Brain microvascular endothelial cell (primary cell): ENCODE measurements at regions not wholly inside any gene's neighbourhood (a gene's known extent, or its start where the extent isn't known, plus 50 kb on each side); places are given as distances from the start of the nearest gene placed in this dataset.

Source experiments
- DNase-seq: peaks from one replicate; pipeline ENCODE4 v3.0.0-alpha.2; 2020
- H3K27ac ChIP-seq: fragments of 250-450 bp; sonication (Bioruptor Pico); 2 replicates; pipeline ENCODE4 v1.5.1; 2020; ENCODE audit warnings: mild to moderate bottlenecking, moderate library complexity
- H3K27me3 ChIP-seq: fragments of 250-450 bp; sonication (Bioruptor Pico); replicated peaks from 2 replicates; pipeline ENCODE4 v1.5.1; 2020; ENCODE audit warnings: mild to moderate bottlenecking
- H3K36me3 ChIP-seq: fragments of 250-450 bp; sonication (Bioruptor Pico); replicated peaks from 2 replicates; pipeline ENCODE4 v1.5.1; 2020; ENCODE audit warnings: mild to moderate bottlenecking
- H3K4me3 ChIP-seq: 2 replicates; pipeline ENCODE4 v1.5.1; 2011; ENCODE audit warnings: low read depth, mild to moderate bottlenecking, control low read depth, low read length, moderate library complexity
- CTCF ChIP-seq: IDR thresholded peaks from 2 replicates; pipeline ENCODE4 v1.5.1; 2011; ENCODE audit warnings: low read depth, mild to moderate bottlenecking, moderate library complexity, low read length, control low read depth, inconsistent platforms; ENCODE audit errors: missing control alignments
- in situ Hi-C: cut with HindIII; loops from 2 replicates; pipeline ENCODE4 v1.10.0; 2017; ENCODE audit warnings: low sequenced_read_pairs, low pct_ligation_motif_present

- no peak for DNase-seq
- Histone ChIP-seq H3K4me3 (no peak overlapping the region), H3K27ac (no peak overlapping the region), H3K36me3 (no peaks in the 10 kb centered on the region), H3K27me3 (no peaks in the 10 kb centered on the region)
- no peak for TF ChIP-seq CTCF
- in situ Hi-C loops: no loop called here
Observed at GRCh38 chr10:10564081-10564794, 453.4 kb upstream of the CELF2 start.

GRCh38 chr10:10576937-10577336, 440.7 kb upstream of the CELF2 start:
- H3K36me3 ChIP-seq: no peaks in the 10 kb centered on the region
- H3K27ac ChIP-seq: no peak overlapping the region
- H3K4me3 ChIP-seq: no peak overlapping the region
- in situ Hi-C loops: no loop called here
- no peaks in the 10 kb centered on the region for H3K27me3 ChIP-seq
- TF ChIP-seq CTCF: no peak
- no peak for DNase-seq

GRCh38 chr10:10579709-10580108, 438.0 kb upstream of the CELF2 start:
- no peak for TF ChIP-seq CTCF
- Histone ChIP-seq H3K4me3 (no peak overlapping the region), H3K36me3 (no peaks in the 10 kb centered on the region), H3K27me3 (no peaks in the 10 kb centered on the region), H3K27ac (no peak overlapping the region)
- DNase-seq: no peak
- in situ Hi-C loops: no loop called here

GRCh38 chr10:10584161-10584560, 433.5 kb upstream of the CELF2 start:
- Histone ChIP-seq H3K4me3 (no peak overlapping the region), H3K36me3 (no peaks in the 10 kb centered on the region), H3K27me3 (no peaks in the 10 kb centered on the region), H3K27ac (no peak overlapping the region)
- in situ Hi-C loops: no loop called here
- DNase-seq: no peak
- no peak for TF ChIP-seq CTCF

- no peak for TF ChIP-seq CTCF
- in situ Hi-C loops: no loop called here
- DNase-seq: no peak
- H3K36me3 ChIP-seq: no peaks in the 10 kb centered on the region
- H3K4me3 ChIP-seq: no peak overlapping the region
- no peaks in the 10 kb centered on the region for H3K27me3 ChIP-seq
- H3K27ac ChIP-seq: no peak overlapping the region
Observed at GRCh38 chr10:10587744-10588393, 429.8 kb upstream of the CELF2 start.
